KBM-7 (cell line): ENCODE measurements at regions not wholly inside any gene's neighbourhood (a gene's known extent, or its start where the extent isn't known, plus 50 kb on each side); places are given as distances from the start of the nearest gene placed in this dataset.

ENCODE experiments used
- DNase-seq: peaks from one replicate; pipeline ENCODE4 v3.0.0-alpha.2; 2015
- in situ Hi-C: fragments of 300-500 bp; cut with MboI; formaldehyde crosslinking; loops from 2 replicates; pipeline ENCODE4 v1.14.3; 2020; ENCODE audit warnings: low sequenced_read_pairs, low pct_unique_long_range_greater_than_20kb, mixed read lengths

DNA sequence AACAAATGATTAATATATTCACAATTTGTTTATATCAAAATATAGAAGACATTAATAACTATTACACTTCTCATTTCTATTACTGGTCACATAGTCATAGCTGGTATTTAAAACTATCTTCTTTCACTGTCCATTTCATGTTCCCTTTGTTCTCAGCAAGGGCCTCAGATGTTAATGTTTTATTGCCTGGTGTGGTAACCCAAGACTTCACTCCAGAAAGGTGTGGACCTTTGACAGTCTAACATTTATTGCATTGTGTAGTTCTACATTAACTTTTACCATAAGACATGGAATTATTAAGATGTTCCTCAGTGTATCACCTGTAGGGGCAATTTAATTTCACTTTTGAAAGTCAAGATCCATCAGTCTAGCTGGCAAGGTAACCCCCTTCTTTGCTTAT lies 691.3 kb downstream of the SQOR start:
- no peak for DNase-seq
- in situ Hi-C loops, result no loop called here

DNA sequence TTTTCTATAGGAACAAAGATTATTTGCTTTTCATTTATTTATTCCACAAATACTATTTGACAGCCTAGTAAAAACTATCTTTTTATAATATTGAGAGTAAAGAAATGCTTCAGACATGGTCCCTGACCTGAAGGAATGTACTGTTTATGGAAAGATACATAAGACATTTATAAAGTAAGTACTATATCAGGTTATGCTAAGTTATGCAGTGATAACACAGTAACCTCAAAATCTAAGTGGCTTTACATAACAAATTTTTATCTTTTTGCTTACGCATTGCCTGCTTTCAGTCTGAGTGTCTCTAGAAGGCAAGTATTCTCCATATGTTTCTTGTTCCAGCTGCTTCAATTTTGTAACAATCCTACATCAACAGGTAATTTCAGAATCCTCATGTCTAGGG lies 694.0 kb downstream of the SQOR start:
- in situ Hi-C loops, result no loop called here
- no peak for DNase-seq

DNA sequence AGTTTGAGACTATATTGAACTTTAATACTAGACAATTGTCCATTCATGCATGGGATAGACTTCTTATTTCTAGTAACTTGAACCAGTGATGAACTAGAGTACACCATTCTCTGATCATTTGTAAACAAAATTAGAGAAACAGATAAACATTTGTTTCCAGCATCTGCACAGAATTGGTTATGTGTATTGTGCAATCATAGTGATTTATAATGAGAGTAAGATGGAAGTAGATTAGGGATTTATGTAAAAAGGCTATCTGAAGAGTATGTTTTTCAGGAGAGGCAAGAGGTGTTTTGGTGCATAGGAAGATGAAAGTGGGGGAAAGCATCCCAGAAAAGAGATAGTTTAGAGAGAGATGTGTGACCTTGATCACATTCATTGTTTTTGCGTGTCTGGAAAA lies 695.0 kb downstream of the SQOR start:
- no peak for DNase-seq
- in situ Hi-C loops, result no loop called here

DNA sequence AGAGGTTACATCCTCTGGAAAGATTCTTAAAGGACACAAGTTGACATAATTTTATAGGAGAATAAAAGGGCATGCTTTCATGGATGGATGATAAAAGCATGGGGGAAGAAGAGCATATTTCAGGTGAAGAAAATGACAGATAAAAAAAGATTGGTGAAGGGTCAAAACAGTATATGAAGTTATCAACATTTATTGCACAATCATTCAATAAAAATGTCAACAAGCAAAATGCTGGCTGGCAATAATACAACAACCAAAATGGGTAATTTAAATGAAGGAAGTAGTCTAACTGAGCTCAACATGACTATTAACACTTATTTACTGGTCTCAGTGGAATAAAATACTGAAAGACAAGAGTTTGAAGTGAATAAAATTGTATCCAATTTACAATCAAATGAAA lies 696.7 kb downstream of the SQOR start:
- in situ Hi-C loops, result no loop called here

DNA sequence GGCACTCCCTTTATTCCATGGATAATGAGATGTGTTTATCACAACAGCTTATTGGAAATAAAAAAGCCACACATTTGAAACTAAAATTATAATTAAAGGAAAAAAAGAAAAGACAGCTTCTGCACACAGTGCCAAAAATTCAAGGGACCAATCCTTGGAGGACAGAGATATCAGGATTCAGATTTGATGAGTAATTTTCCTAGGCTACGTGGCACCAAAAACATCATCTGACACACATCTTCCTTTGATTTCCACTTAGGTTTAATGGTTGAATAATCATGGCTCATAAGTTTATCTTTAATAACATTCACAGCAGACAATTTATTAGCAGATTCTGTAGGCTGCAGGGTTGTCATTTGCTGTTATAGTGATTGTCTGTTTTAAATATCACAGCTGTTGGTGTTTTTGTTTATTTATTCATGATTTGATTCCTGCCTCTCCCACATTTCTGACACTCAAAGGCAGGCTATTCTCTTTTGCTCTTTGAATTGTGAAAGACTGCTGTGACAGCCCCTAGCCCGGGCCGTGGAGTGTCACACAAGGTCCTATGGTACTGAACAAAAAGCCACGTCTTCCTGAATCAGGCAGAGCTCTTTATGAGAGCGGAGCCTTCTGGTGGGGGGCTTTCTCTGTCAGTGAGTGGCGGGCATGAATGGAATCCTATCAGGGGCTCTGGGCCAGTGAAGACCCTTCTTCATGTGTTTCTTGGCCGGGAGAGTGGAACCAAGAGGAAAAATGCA lies 708.5 kb downstream of the SQOR start:
- no peak for DNase-seq
- in situ Hi-C loops, result no loop called here

More for the DNA sequence above, 696.7 kb downstream of the SQOR start:
- DNase-seq, result no peak

DNA sequence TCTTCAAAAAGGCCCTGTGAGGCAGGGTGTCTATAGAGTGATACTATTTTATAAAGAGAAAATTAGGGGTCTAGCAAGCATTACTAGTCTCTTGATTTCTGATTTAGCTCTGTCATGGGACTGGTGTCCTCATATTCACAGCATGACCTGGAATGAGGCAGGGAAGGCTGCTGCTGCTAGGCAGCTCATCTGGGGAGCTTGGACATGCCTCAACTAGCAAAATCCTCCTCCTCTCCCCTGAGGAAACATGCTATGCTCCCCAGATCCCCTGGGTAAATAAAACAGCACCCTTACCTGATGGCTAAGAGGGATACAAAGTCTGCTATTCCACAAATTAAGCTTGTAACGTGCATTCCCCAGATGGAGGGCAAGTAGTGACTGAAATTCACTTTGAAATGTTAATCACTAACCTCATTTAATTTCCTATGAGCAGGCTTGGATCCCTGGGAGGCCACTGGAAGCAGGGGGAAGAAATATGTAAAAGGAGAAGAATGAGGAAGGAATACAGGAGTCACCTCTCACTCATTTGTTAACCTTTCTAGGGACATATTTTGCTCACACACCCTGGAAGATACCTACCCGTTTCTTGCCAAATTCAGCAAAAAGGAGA lies 709.4 kb downstream of the SQOR start:
- DNase-seq, result no peak
- in situ Hi-C loops, result no loop called here

DNA sequence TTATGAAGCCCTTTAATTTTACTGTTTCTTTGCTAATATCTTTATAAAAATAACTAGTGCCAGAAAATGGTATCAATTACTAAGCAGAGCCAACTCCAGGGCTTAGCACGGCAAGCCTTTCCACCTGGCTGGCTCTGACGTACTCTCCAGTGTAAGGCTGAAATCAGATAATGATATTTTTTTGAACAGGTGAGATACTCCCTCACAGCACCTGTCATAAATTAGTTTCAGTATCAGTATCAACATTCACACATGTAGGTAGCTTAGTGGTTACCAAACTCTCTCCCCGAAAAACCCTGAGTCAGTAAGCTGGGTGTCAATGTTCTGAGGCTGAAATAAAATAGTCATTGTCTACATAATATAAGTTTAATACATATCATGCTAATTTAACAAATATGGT lies 710.1 kb downstream of the SQOR start:
- DNase-seq, result no peak

DNA sequence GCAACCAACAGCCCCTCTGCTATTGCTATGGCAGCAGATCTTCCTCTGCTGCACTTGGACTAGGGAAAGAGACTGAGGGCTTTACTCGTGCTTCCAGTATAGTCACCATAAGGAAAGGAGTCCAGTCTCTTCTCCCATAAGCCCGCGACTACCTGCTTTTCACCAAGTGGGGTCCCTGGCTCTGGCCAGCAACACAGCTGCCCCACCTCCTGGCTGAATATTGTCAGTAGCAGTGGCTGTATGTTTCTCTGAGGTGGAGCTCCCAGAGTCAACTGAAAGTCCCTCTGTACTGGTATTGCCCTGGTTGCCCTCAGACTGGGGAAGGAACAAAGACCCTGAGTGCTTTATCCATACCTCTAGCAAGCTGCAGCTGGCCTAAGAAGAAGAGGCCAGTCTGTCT lies 719.6 kb downstream of the SQOR start:
- no peak for DNase-seq
- in situ Hi-C loops, result no loop called here

More for the DNA sequence above, 710.1 kb downstream of the SQOR start:
- in situ Hi-C loops, result no loop called here

DNA sequence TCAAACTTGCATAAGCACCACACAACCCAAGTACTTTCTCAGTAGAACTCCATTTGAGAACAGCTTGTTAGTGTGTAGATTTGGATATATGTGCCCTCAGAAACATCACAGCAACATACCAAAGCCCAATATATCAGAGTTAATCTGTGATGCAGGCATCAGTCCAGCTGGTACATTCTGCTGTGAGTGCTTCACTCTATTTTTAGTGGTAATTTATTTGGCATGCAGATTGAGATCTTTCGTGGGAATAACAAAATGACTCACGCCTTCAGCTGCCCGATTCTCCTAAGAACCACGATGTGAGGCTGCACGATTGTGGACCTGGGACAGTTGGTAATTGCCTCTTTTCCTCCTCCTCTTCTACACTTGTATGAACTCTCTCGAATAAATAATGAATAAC lies 730.7 kb downstream of the SQOR start:
- no peak for DNase-seq
- in situ Hi-C loops, result no loop called here

DNA sequence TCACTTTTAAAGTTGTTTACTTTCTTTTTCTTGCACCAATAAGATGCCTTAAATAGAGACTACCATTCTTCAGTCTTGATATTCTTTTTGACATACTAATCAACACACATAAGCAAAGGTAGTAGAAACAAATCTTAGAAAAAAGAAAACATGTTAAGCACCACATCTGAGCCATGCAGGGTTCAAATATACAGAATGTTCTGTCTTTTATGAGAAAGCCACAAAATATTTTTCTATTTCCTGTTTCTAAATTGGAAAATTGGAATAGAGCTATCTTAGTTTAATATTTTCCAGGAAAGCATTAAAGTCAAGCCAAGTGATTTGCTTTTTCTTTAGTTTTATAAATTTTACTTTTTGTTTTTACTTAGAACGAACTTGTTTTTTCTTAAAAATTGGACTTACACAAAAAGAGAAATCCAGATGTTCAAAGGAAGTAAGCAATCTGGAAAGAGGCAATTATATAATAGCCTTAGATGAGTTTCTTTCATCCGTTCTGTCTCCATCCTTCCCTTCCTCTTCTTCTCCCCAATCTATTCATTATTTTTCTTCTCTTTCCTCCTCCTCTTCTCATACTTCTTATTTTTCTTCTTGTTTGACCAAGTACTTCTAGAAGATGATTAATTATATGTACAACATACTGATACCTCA lies 731.7 kb downstream of the SQOR start:
- in situ Hi-C loops, result no loop called here
- DNase-seq, result no peak

DNA sequence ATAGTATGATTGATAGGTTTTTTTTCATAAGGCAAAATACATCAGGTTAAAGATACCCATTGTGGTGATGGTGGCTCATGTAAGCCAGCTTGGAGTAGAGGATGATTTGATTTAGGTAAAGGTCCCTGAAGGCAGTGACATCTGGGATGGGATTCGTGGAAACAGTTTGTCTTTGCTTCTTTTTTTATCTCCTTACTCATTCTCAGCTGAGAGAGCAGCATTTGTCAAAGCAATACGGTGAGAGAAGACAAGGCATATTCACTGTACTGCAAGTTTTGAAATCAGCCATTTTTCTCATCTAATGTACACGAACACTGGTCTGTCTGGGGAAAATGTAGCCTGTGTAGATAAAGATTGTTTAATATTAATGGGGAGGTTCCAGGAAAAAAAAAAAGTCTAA lies 749.1 kb downstream of the SQOR start:
- in situ Hi-C loops, result no loop called here
- no peak for DNase-seq

DNA sequence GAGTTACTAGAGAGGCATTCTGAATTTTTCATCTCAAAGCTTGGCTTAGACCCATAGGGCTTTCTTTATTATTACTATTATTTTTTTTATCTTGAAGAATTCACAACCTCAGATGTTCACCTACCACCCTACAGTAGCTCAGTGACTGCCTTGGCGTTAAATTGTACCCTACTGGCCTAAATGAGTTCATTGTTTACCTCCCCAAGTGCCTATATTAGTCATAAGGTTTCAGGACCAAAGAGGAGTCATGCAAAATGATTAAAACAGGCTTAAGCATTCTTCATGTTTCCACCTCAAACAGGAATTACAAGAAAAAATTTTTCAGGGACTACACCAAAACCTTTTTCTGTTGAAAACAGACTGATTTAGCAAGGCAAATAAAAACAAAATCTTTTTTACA lies 751.5 kb downstream of the SQOR start:
- DNase-seq, result no peak
- in situ Hi-C loops, result no loop called here

DNA sequence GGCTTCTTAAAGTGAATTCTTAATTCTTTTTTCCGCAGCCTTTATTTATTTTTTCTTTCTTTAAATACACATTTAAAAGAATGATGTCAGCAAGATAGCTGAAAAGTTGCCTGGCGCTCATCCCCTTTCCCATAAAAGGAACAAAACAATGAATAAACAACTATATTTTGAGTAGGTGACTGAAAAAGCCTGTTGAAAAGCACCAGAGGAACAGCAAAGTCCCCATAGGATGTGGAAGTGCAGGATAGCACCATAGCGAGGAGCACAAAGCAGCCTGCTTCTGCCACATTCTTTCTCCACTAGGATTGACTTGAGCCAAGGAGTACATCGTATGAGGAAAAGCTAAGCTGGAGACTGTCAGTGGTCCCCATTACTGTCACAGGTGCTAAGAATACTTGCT lies 754.9 kb downstream of the SQOR start:
- no peak for DNase-seq
- in situ Hi-C loops, result no loop called here

DNA sequence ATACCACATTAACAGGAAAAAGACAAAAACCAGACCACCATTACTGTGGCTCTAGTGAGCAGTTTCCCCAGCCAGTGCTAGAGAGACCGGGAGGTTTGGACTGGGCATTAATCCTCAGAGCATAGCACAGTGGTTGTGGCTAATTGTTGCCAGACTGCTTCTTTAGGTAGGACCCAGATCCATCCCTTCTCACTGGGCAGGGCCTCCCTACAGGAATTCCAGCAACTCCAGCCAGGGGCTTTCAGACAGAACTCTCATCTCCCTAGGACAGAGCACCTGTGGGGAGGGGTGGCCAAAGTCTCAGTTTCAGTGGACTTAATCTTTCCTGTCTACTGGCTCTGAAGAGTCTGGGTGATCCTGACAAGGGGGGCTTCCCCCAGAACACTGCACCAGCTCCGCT lies 759.6 kb downstream of the SQOR start:
- DNase-seq, result no peak
- in situ Hi-C loops, result no loop called here

DNA sequence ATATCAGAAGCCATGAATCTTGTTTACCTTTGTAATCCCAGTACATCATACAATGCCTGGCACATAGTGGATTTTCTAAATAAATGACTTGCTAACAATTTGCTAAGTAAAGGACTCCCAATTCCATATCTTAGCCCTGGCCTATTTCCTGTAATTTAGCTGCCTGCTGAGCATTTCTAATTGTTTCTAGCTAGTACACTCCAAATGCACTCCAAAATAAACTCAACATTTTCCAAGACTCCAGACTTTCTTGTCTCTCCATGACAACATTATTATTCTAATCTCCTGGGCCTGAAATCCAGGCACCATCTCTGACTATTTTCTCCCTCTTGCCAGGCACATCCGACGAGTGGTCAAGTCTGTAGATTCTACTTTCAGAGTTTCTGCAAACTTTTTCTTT lies 773.5 kb downstream of the SQOR start:
- in situ Hi-C loops, result no loop called here
- DNase-seq, result no peak

DNA sequence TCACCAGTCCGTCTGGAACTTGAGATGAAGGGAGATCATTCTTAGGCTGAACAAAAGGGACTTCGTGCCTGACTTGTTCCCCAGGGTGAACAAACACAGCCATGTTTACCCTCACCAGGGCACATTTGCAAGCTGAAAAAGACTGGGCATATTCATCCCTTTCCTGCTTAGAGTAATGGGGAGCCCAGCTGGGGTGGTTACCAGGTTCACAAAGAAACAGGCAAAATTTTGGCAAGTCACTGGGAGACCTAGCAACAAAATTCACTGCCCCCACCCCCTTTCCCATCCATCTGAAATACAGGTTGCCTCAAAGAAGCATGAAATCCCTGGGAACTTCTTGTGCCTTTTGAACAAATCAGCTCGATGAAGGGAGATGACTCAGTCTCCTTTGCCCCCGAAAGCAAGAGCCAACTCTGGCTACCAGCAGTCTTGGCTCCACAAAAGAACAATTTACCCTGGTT lies 775.0 kb downstream of the SQOR start:
- no peak for DNase-seq
- in situ Hi-C loops, result no loop called here

DNA sequence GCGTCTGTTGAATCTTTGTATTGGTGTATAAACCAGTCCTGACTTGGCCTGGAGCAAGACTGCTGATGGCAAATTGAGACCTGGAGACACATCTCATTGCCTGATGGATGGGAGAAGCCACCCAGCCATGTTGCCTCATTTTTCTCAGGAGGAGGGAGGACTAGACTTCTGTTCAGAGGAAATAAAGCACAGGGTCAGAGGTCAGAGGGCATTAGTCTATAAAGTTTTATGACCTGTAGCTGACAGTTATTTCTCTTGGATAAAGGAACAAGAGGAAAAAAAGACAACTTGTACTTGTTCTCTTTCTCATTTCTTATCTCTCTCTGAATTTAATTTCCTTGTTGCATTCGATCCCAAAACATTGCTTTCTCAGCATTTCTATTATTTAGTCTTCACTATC lies 775.9 kb downstream of the SQOR start:
- in situ Hi-C loops, result no loop called here

DNA sequence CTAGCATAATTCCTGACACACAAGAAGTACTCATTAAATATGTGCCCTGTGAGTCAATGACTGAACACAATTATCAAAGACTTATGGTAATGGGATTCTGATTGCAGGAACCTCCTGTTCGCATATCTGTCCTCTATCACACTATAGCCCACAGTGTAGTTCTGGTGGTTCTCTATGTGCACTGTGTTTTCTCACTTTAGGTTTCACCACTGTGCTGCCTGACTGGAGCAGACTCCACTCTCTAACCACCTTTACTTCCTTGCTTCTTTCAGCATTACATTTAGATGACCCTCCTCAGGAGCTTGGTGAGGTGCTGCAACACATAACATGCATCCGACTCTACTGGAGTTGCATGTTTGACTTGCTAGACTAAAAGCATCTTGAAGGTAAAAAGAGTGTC lies 777.1 kb downstream of the SQOR start:
- DNase-seq, result no peak

More for the DNA sequence above, 775.9 kb downstream of the SQOR start:
- no peak for DNase-seq

DNA sequence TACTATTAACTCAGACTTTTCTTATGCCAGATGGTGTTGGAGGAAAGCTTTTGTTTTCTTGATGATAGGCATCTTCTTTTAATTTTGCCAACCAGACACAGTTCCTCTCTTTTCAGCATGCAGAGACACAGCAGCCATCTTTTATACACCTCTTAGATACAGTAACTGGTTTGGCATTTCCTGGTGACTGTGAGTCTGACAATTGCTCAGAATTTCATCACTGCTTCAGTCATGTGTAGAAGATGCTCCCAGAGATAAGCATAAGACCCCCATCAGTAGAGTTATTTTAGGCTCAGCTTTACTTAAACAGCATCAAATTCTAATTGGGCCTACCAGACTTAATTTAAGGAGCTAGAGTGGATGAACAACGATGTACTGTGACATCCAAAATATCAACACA lies 779.0 kb downstream of the SQOR start:
- in situ Hi-C loops, result no loop called here
- DNase-seq, result no peak

More for the DNA sequence above, 777.1 kb downstream of the SQOR start:
- in situ Hi-C loops, result no loop called here

DNA sequence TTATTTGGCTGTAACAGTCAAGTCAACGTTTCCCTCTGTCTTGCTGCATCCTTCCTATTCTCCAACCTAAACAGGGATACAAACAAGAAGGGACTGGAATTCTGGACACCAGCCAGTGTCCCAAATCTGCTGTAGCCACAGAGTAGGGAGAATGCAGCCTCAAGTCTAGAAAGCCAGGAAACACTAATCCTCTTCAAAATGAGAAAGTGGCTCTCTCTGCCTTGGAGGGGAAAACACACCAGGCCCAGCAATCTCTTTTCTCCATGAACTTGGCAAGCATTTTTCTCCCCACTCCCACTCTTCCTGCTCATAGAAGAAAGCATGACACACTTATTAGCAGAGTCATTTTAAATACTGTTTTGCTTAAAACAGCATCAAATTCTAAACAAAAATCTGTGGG lies 781.7 kb downstream of the SQOR start:
- in situ Hi-C loops, result no loop called here

DNA sequence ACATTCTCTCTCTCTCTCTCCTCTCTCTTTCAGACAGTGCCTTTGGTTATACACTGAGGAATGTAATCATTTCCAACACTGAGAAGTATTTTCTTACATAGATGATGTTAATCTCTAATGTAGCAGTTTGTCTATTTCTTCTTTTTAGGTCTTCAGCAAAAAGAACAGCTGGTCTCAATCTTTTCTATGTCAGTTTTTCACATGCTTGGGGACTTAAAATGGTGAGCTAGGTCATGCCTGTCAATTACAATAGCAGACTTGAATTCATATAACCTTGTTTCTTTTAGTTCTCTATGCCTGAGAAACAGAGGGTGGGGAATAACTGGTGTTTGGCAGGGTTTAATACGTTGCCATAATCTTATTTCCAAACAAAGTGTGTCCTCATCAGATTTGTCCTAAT lies 786.2 kb downstream of the SQOR start:
- in situ Hi-C loops, result no loop called here
- DNase-seq, result no peak

More for the DNA sequence above, 781.7 kb downstream of the SQOR start:
- no peak for DNase-seq
